ENCODE measurements at regions not wholly inside any gene's neighbourhood (a gene's known extent, or its start where the extent isn't known, plus 50 kb on each side); places are given as distances from the start of the nearest gene placed in this dataset.

DNA sequence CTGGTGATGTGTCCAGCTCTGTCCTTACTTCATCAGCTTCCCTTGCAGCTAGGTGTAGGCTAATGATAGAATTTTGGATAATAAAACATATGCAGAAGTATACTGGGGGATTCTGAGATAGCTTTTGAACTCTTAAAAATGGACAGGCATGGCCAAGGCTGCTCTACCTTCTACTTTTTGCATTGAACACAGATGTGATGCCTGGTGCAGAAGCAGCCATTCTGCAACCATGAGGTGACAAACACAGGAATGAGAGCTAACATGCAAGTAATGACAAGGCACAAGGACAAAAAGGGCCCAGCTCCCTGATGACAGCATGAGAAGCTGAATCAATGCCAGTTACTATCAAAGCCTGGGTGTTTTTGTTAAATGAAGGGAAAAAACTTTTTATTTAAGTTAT, 686.5 kb upstream of the AUTS2 start:
- TF ChIP-seq, protein P1, sequence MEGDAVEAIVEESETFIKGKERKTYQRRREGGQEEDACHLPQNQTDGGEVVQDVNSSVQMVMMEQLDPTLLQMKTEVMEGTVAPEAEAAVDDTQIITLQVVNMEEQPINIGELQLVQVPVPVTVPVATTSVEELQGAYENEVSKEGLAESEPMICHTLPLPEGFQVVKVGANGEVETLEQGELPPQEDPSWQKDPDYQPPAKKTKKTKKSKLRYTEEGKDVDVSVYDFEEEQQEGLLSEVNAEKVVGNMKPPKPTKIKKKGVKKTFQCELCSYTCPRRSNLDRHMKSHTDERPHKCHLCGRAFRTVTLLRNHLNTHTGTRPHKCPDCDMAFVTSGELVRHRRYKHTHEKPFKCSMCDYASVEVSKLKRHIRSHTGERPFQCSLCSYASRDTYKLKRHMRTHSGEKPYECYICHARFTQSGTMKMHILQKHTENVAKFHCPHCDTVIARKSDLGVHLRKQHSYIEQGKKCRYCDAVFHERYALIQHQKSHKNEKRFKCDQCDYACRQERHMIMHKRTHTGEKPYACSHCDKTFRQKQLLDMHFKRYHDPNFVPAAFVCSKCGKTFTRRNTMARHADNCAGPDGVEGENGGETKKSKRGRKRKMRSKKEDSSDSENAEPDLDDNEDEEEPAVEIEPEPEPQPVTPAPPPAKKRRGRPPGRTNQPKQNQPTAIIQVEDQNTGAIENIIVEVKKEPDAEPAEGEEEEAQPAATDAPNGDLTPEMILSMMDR (IDR thresholded peaks at IDR 0.05; ENCODE audit: borderline replicate concordance), result no peak

DNA sequence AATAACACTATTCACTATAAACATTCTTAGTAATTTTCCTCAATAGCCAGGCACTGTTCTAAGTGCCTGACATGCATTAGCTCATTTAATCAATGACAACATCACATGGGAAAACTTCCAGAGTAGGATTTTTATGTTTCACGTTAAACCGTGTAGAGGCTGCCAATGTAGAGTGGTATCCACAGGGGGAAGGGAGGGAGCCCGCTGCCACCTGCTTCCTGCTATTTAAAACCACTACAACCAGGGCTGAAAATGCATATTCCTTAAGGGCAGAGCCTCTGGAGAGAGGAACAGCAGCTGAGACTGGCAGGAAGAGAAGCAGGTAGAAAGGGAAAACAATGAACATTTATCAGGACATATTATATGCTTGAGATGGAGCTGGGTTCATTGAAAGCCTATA, 684.3 kb upstream of the AUTS2 start:
- TF ChIP-seq, protein P1 (IDR thresholded peaks at IDR 0.05; ENCODE audit: borderline replicate concordance), result no peak
- intact Hi-C loops (cut with micrococcal nuclease), result no loop called here
- Histone ChIP-seq H3K9me3 (replicated peaks) (peaks cover 29% of the 10 kb centered on the region), H3K36me3 (no peaks in the 10 kb centered on the region), H3K27ac (replicated peaks) (no peak overlapping the region), H3K4me1 (no peaks in the 10 kb centered on the region), H3K4me3 (no peak overlapping the region), H3K27me3 (ENCODE audit: low read depth) (peaks cover 69% of the 10 kb centered on the region)
- no peak for DNase-seq

More for the DNA sequence above, 686.5 kb upstream of the AUTS2 start:
- Histone ChIP-seq H3K27ac (replicated peaks) (no peak overlapping the region), H3K4me3 (no peak overlapping the region), H3K4me1 (no peaks in the 10 kb centered on the region), H3K9me3 (replicated peaks) (peaks cover 14% of the 10 kb centered on the region), H3K27me3 (ENCODE audit: low read depth) (peaks cover 86% of the 10 kb centered on the region), H3K36me3 (no peaks in the 10 kb centered on the region)
- intact Hi-C loops (cut with micrococcal nuclease), result no loop called here
- DNase-seq, result no peak

DNA sequence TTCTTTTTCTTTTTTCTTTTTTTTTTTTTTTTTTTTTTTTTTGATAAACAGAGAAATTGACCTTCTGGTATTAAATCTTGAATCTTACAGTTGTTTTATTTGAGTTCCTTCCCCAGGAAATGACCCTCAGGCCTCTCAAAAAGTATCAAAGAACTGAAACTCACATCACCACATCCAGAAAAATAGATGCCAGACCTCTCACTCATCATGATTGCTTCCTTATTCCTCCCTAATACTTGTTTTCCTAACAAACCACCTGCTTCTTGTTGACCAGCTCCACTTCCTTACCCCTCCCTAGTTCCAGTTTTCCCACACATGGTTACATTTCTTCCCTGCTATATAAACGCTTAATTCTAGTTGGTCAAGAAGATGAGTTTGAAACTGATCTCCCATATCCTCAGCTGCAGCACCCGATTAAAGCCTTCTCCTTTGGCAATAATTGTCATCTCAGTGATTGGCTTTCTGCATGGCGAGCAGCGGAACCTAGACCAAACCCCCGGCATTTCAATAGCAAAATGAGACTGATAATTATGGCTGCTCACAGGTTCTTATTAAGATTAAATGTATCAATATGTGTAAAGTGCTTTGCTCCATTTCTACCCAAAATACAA, 681.1 kb upstream of the AUTS2 start:
- Histone ChIP-seq H3K27ac (replicated peaks) (no peak overlapping the region), H3K36me3 (no peaks in the 10 kb centered on the region), H3K9me3 (replicated peaks) (peaks cover 36% of the 10 kb centered on the region), H3K4me1 (no peaks in the 10 kb centered on the region), H3K27me3 (ENCODE audit: low read depth) (peaks cover 59% of the 10 kb centered on the region), H3K4me3 (no peak overlapping the region)
- intact Hi-C loops (cut with micrococcal nuclease), result no loop called here
- DNase-seq, result no peak
- TF ChIP-seq, protein P1 (IDR thresholded peaks at IDR 0.05; ENCODE audit: borderline replicate concordance), result no peak

DNA sequence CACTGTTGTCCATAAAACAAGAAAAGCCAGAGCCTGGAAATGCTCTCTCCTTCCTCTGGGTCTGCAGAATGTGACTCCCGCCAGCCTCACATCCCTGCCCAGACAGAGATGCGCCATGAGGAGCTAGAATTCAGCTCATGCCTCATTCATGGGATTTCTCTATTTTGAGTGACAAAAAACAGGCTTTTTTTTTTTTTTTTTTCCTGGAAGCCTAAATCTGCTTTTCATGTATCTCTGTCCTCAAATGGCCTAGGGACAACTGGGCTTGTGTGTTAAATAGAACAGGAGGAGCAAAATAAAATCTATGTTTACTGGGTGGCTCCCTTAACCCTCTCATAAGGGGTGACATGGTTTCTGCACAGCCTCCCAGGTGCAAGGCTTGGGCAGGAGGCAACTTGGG, 679.7 kb upstream of the AUTS2 start:
- intact Hi-C loops (cut with micrococcal nuclease), result no loop called here
- Histone ChIP-seq H3K36me3 (no peaks in the 10 kb centered on the region), H3K4me1 (no peaks in the 10 kb centered on the region), H3K27ac (replicated peaks) (no peak overlapping the region), H3K4me3 (no peak overlapping the region), H3K27me3 (ENCODE audit: low read depth) (peaks cover 49% of the 10 kb centered on the region), H3K9me3 (replicated peaks) (peaks cover 44% of the 10 kb centered on the region)
- DNase-seq, result no peak
- TF ChIP-seq, protein P1 (IDR thresholded peaks at IDR 0.05; ENCODE audit: borderline replicate concordance), result no peak

DNA sequence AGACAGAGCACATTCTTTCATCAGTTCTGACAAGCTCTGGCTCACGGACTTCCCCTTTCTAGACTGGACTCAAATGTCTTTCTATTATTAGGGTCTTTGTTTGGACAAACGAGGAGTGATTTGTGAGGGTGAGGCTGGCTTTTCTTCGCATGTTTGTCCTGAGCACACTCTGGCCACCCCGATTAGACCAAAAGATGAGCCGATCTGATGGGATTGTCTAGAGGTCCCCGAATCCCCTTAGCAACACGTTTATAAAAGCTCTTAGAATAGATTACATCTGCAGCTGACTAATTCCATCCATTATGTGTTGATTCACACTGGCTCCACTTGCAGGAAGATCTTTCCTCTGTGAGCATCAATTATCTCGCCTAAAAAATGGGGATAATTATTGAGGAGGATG, 675.4 kb upstream of the AUTS2 start:
- no peaks in the 10 kb centered on the region for H3K4me1 ChIP-seq
- TF ChIP-seq, protein P1 (IDR thresholded peaks at IDR 0.05; ENCODE audit: borderline replicate concordance), result no peak
- intact Hi-C loops (cut with micrococcal nuclease), result no loop called here
- H3K36me3 ChIP-seq, result no peaks in the 10 kb centered on the region
- no peak overlapping the region for H3K27ac ChIP-seq (replicated peaks)
- H3K27me3 ChIP-seq (ENCODE audit: low read depth), result peaks cover 37% of the 10 kb centered on the region
- H3K4me3 ChIP-seq, result no peak overlapping the region
- H3K9me3 ChIP-seq (replicated peaks), result peaks cover 31% of the 10 kb centered on the region
- no peak for DNase-seq
